ENCODE measurements at regions not wholly inside any gene's neighbourhood (a gene's known extent, or its start where the extent isn't known, plus 50 kb on each side); places are given as distances from the start of the nearest gene placed in this dataset.

DNA sequence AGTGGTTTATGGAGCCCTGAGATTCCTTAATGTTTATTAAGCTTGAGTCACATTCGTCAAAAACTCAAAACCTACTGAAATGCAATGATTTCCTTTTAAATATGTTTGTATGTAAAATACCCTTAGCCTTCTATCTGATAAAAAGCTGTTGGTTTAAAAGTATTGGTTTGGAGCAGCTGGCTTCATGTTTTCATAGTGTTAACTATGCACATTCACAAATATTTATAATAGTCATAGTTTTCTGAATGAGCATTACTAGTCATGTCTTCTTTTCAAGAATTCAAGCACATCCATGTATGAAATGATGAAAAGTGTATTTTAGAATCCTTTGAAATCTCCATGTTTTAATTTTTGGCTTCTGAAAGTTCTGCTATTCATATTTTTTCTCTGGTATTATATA, 558.6 kb downstream of the UTRN start:
- Histone ChIP-seq H3K9me3 (ENCODE audit: control extremely low read depth in 1 of 3, control insufficient read depth in 2 of 3, insufficient read depth in 1 of 3, low read length in 2 of 3) (no peaks in the 10 kb centered on the region), H3K4me1 (ENCODE audit: control insufficient read depth in 2 of 2, insufficient read depth in 2 of 2, low read length in 2 of 2) (no peaks in the 10 kb centered on the region), H3K4me2 (replicated peaks; ENCODE audit: low read depth, low read length, poor library complexity, severe bottlenecking) (no peak overlapping the region), H2AFZ (ENCODE audit: insufficient read depth, low read depth, low read length, poor library complexity, severe bottlenecking) (no peak overlapping the region), H3K79me2 (ENCODE audit: control insufficient read depth, insufficient read depth, low read length) (no peaks in the 10 kb centered on the region), H3K4me3 (ENCODE audit: control extremely low read depth in 1 of 5, extremely low read depth in 1 of 5, insufficient read depth in 1 of 5, low read depth in 2 of 5, low read length in 4 of 5) (no peak overlapping the region), H3K9ac (ENCODE audit: low read length) (no peak overlapping the region), H3K36me3 (replicated peaks in 1 of 2; ENCODE audit: control extremely low read depth in 1 of 2, control insufficient read depth in 1 of 2, extremely low read depth in 1 of 2, insufficient read depth in 2 of 2, low read length in 1 of 2) (peaks cover 10 to 78% of the 10 kb centered on the region in 2 experiments), H3K27me3 (replicated peaks in 1 of 4; ENCODE audit: control extremely low read depth in 1 of 4, control insufficient read depth in 3 of 4, insufficient read depth in 4 of 4, low read length in 3 of 4) (no peaks in the 10 kb centered on the region), H4K20me1 (ENCODE audit: control insufficient read depth, insufficient read depth, low read length, poor library complexity, severe bottlenecking) (no peaks in the 10 kb centered on the region), H3K27ac (ENCODE audit: low read length in 2 of 2) (no peak overlapping the region)
- Mint-ChIP-seq H3K4me3 (no peak overlapping the region), H3K9me3 (ENCODE audit: insufficient read depth) (no peaks in the 10 kb centered on the region), H3K27ac (no peak overlapping the region), H3K4me1 (no peaks in the 10 kb centered on the region), H3K27me3 (no peaks in the 10 kb centered on the region)
- no peak for DNase-seq
- TF ChIP-seq EZH2 (IDR thresholded peaks at IDR 0.05; ENCODE audit: borderline replicate concordance, insufficient read depth, low read depth, low read length, poor library complexity, severe bottlenecking), result no peak
- TF ChIP-seq, protein P1, sequence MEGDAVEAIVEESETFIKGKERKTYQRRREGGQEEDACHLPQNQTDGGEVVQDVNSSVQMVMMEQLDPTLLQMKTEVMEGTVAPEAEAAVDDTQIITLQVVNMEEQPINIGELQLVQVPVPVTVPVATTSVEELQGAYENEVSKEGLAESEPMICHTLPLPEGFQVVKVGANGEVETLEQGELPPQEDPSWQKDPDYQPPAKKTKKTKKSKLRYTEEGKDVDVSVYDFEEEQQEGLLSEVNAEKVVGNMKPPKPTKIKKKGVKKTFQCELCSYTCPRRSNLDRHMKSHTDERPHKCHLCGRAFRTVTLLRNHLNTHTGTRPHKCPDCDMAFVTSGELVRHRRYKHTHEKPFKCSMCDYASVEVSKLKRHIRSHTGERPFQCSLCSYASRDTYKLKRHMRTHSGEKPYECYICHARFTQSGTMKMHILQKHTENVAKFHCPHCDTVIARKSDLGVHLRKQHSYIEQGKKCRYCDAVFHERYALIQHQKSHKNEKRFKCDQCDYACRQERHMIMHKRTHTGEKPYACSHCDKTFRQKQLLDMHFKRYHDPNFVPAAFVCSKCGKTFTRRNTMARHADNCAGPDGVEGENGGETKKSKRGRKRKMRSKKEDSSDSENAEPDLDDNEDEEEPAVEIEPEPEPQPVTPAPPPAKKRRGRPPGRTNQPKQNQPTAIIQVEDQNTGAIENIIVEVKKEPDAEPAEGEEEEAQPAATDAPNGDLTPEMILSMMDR (IDR thresholded peaks at IDR 0.05), result no peak
- CTCF ChIA-PET, result interaction anchor here (0.9 kb wide), 1 partner anchor 72 kb away, joined by 3 read pairs; no protein-coding TSS in a partner anchor
- intact Hi-C loops (cut with micrococcal nuclease), result no loop called here
- no peak for ATAC-seq (ENCODE audit: low read depth)
- WGBS (ENCODE audit: insufficient coverage), result no CpG with 5 or more reads among the region's 1 CpG
- POLR2A ChIA-PET, result no interaction called here

GRCh38 chr6:144844596-144844995, 559.5 kb downstream of the UTRN start:
- H3K27ac Mint-ChIP-seq, result no peak overlapping the region
- H3K27me3 ChIP-seq (replicated peaks in 1 of 4; ENCODE audit: control extremely low read depth in 1 of 4, control insufficient read depth in 3 of 4, insufficient read depth in 4 of 4, low read length in 3 of 4), result no peaks in the 10 kb centered on the region
- no peaks in the 10 kb centered on the region for H3K79me2 ChIP-seq (ENCODE audit: control insufficient read depth, insufficient read depth, low read length)
- H3K4me2 ChIP-seq (replicated peaks; ENCODE audit: low read depth, low read length, poor library complexity, severe bottlenecking), result no peak overlapping the region
- H3K9me3 ChIP-seq (ENCODE audit: control extremely low read depth in 1 of 3, control insufficient read depth in 2 of 3, insufficient read depth in 1 of 3, low read length in 2 of 3), result no peaks in the 10 kb centered on the region
- no peak overlapping the region for H3K4me3 Mint-ChIP-seq
- ChIA-PET CTCF (interaction anchor here (0.7 kb wide), 1 partner anchor 39 kb away, joined by 3 read pairs; no protein-coding TSS in a partner anchor), POLR2A (no interaction called here)
- H2AFZ ChIP-seq (ENCODE audit: insufficient read depth, low read depth, low read length, poor library complexity, severe bottlenecking), result no peak overlapping the region
- no peaks in the 10 kb centered on the region for H3K27me3 Mint-ChIP-seq
- TF ChIP-seq EZH2 (IDR thresholded peaks at IDR 0.05; ENCODE audit: borderline replicate concordance, insufficient read depth, low read depth, low read length, poor library complexity, severe bottlenecking), result no peak
- TF ChIP-seq, protein P1 (IDR thresholded peaks at IDR 0.05), result no peak
- intact Hi-C loops (cut with micrococcal nuclease), result no loop called here
- H3K9ac ChIP-seq (ENCODE audit: low read length), result no peak overlapping the region
- H3K27ac ChIP-seq (ENCODE audit: low read length in 2 of 2), result no peak overlapping the region
- ATAC-seq (ENCODE audit: low read depth) (no peak), DNase-seq (no peak)
- no peaks in the 10 kb centered on the region for H3K4me1 ChIP-seq (ENCODE audit: control insufficient read depth in 2 of 2, insufficient read depth in 2 of 2, low read length in 2 of 2)
- no peaks in the 10 kb centered on the region for H3K4me1 Mint-ChIP-seq
- H3K4me3 ChIP-seq (ENCODE audit: control extremely low read depth in 1 of 5, extremely low read depth in 1 of 5, insufficient read depth in 1 of 5, low read depth in 2 of 5, low read length in 4 of 5), result no peak overlapping the region
- H3K36me3 ChIP-seq (replicated peaks in 1 of 2; ENCODE audit: control extremely low read depth in 1 of 2, control insufficient read depth in 1 of 2, extremely low read depth in 1 of 2, insufficient read depth in 2 of 2, low read length in 1 of 2), result peaks cover 8 to 75% of the 10 kb centered on the region in 2 experiments
- 86% methylated on average over 1 of the region's 3 CpGs for WGBS (ENCODE audit: insufficient coverage)
- no peaks in the 10 kb centered on the region for H4K20me1 ChIP-seq (ENCODE audit: control insufficient read depth, insufficient read depth, low read length, poor library complexity, severe bottlenecking)
- H3K9me3 Mint-ChIP-seq (ENCODE audit: insufficient read depth), result no peaks in the 10 kb centered on the region
